HG03064 (cell line): ENCODE measurements at regions not wholly inside any gene's neighbourhood (a gene's known extent, or its start where the extent isn't known, plus 50 kb on each side); places are given as distances from the start of the nearest gene placed in this dataset.
"Not testable (repeated sequence)": the region's sequence is repeated elsewhere in the genome, so short reads cannot be mapped to it uniquely, and the experiment has no call there.

ENCODE experiments used
- ATAC-seq: cut with Tn5 transposase; IDR thresholded peaks from one replicate; pipeline ENCODE4 v1.9.1; 2021; ENCODE audit warnings: low read depth; ENCODE audit not compliant: unreplicated experiment

- ATAC-seq: no peak
Measured at GRCh38 chr7:89607792-89608191, 546.5 kb upstream of the STEAP1 start.

GRCh38 chr7:89616829-89617228 is 537.4 kb upstream of the STEAP1 start:
- ATAC-seq: not testable (repeated sequence)

GRCh38 chr7:89618274-89618673 is 536.0 kb upstream of the STEAP1 start:
- ATAC-seq: no peak

GRCh38 chr7:89621925-89622641 is 532.2 kb upstream of the STEAP1 start:
- no peak for ATAC-seq

GRCh38 chr7:89623018-89623672 is 531.1 kb upstream of the STEAP1 start:
- peak; percentile 89 for ATAC-seq

- not testable (repeated sequence) for ATAC-seq
Measured at GRCh38 chr7:89624155-89624554, 530.1 kb upstream of the STEAP1 start.

GRCh38 chr7:89648509-89648908 is 505.8 kb upstream of the STEAP1 start:
- no peak for ATAC-seq

GRCh38 chr7:89655946-89656345 is 498.3 kb upstream of the STEAP1 start:
- ATAC-seq: no peak

GRCh38 chr7:89661876-89662275 is 492.4 kb upstream of the STEAP1 start:
- no peak for ATAC-seq

- no peak for ATAC-seq
Measured at GRCh38 chr7:89666136-89666835, 488.0 kb upstream of the STEAP1 start.

- ATAC-seq: no peak
Measured at GRCh38 chr7:89680161-89680560, 474.1 kb upstream of the STEAP1 start.

- no peak for ATAC-seq
Measured at GRCh38 chr7:89681448-89681847, 472.8 kb upstream of the STEAP1 start.

- no peak for ATAC-seq
Measured at GRCh38 chr7:89685287-89685686, 469.0 kb upstream of the STEAP1 start.

- no peak for ATAC-seq
Measured at GRCh38 chr7:89687211-89687610, 467.1 kb upstream of the STEAP1 start.

- no peak for ATAC-seq
Measured at GRCh38 chr7:89695241-89695640, 459.0 kb upstream of the STEAP1 start.

- no peak for ATAC-seq
Measured at GRCh38 chr7:89714131-89714530, 440.1 kb upstream of the STEAP1 start.

GRCh38 chr7:89718941-89719340 is 435.3 kb upstream of the STEAP1 start:
- ATAC-seq: not testable (repeated sequence)

GRCh38 chr7:89728481-89728880 is 425.8 kb upstream of the STEAP1 start:
- no peak for ATAC-seq

GRCh38 chr7:89731751-89732445 is 422.4 kb upstream of the STEAP1 start:
- no peak for ATAC-seq

GRCh38 chr7:89738549-89738948 is 415.7 kb upstream of the STEAP1 start:
- ATAC-seq: no peak

- no peak for ATAC-seq
Measured at GRCh38 chr7:89757910-89758309, 396.4 kb upstream of the STEAP1 start.
